OCI-LY1 (cell line): ENCODE measurements at regions not wholly inside any gene's neighbourhood (a gene's known extent, or its start where the extent isn't known, plus 50 kb on each side); places are given as distances from the start of the nearest gene placed in this dataset.

Source experiments
- H2AFZ ChIP-seq: fragments of 200-600 bp; sonication (generic), shearing (Covaris generic); 2 replicates; pipeline ENCODE4 v1.6.0; 2014; ENCODE audit warnings: antibody characterized with exemption, mild to moderate bottlenecking, low read length
- H3F3A ChIP-seq: fragments of 200-600 bp; sonication (generic), shearing (Covaris generic); 2 replicates; pipeline ENCODE4 v1.6.0; 2014; ENCODE audit warnings: mild to moderate bottlenecking, antibody characterized with exemption, low read length, moderate library complexity; ENCODE audit not compliant: insufficient read depth
- H3K27ac ChIP-seq: fragments of 200-600 bp; sonication (generic); 2 replicates; pipeline ENCODE4 v1.5.1; 2014; ENCODE audit warnings: low read length, mixed run types, mild to moderate bottlenecking, low read depth; ENCODE audit not compliant: poor library complexity, severe bottlenecking
- H3K27me3 ChIP-seq: fragments of 200-600 bp; sonication (generic); 2 replicates; pipeline ENCODE4 v1.6.0; 2014; ENCODE audit warnings: antibody characterized with exemption, mild to moderate bottlenecking, low read length, moderate library complexity; ENCODE audit not compliant: insufficient read depth
- H3K36me3 ChIP-seq: fragments of 200-600 bp; sonication (generic); 2 replicates; pipeline ENCODE4 v1.6.1; 2014; ENCODE audit warnings: mild to moderate bottlenecking, antibody characterized with exemption, low read length, moderate library complexity, mixed read lengths; ENCODE audit not compliant: insufficient read depth
- H3K4me1 ChIP-seq: fragments of 200-600 bp; sonication (generic); 2 replicates; pipeline ENCODE4 v1.5.1; 2014; ENCODE audit warnings: mild to moderate bottlenecking, low read length, moderate library complexity; ENCODE audit not compliant: insufficient read depth, severe bottlenecking
- H3K4me2 ChIP-seq: fragments of 200-600 bp; sonication (generic), shearing (Covaris generic); 2 replicates; pipeline ENCODE4 v1.6.1; 2014; ENCODE audit warnings: low read length
- H3K4me3 ChIP-seq: fragments of 200-600 bp; sonication (generic); 2 replicates; pipeline ENCODE4 v1.5.1; 2014; ENCODE audit warnings: low read length, low read depth, mild to moderate bottlenecking, mixed read lengths; ENCODE audit not compliant: poor library complexity, severe bottlenecking
- H3K79me2 ChIP-seq: fragments of 200-600 bp; shearing (Covaris generic); 2 replicates; pipeline ENCODE4 v1.6.1; 2016; ENCODE audit warnings: mixed run types, low read length, mixed read lengths; ENCODE audit not compliant: insufficient read depth
- H3K9ac ChIP-seq: fragments of 200-600 bp; sonication (generic), shearing (Covaris generic); 2 replicates; pipeline ENCODE4 v1.6.1; 2014; ENCODE audit warnings: mild to moderate bottlenecking, low read length, mixed read lengths
- H3K9me2 ChIP-seq: fragments of 200-600 bp; sonication (generic), shearing (Covaris generic); 2 replicates; pipeline ENCODE4 v1.6.1; 2014; ENCODE audit warnings: low read depth, mild to moderate bottlenecking, low read length, mixed read lengths
- H3K9me3 ChIP-seq: fragments of 200-600 bp; shearing (Covaris generic); 2 replicates; pipeline ENCODE4 v1.6.1; 2014; ENCODE audit warnings: low read length, mixed read lengths
- H4K20me1 ChIP-seq: fragments of 200-600 bp; sonication (generic), shearing (Covaris generic); 2 replicates; pipeline ENCODE4 v1.6.0; 2016; ENCODE audit warnings: mild to moderate bottlenecking, low read length; ENCODE audit not compliant: insufficient read depth
- CTCF ChIP-seq: fragments of 200-600 bp; sonication (generic), shearing (Covaris generic); IDR thresholded peaks from 2 replicates; pipeline ENCODE4 v1.5.1; 2017; ENCODE audit warnings: mild to moderate bottlenecking, antibody characterized with exemption, low read length, moderate library complexity, mixed read lengths
- EZH2 ChIP-seq: fragments of 200-600 bp; sonication (generic), shearing (Covaris generic); IDR thresholded peaks from 2 replicates; pipeline ENCODE4 v1.8.0; 2017; ENCODE audit warnings: borderline replicate concordance, mixed run types, mild to moderate bottlenecking, antibody characterized with exemption, low read length, moderate library complexity, mixed read lengths

GRCh38 chrX:40494005-40494404 lies 86.8 kb upstream of the ATP6AP2 start:
- no peaks in the 10 kb centered on the region for H3K4me1 ChIP-seq
- H4K20me1 ChIP-seq: no peaks in the 10 kb centered on the region
- H3K36me3 ChIP-seq: no peaks in the 10 kb centered on the region
- no peak overlapping the region for H3K9ac ChIP-seq
- TF ChIP-seq CTCF (no peak), EZH2 (no peak)
- no peaks in the 10 kb centered on the region for H3K9me2 ChIP-seq
- H3F3A ChIP-seq: no peaks in the 10 kb centered on the region
- H3K27ac ChIP-seq: no peak overlapping the region
- no peaks in the 10 kb centered on the region for H3K79me2 ChIP-seq
- H3K4me2 ChIP-seq: no peak overlapping the region
- no peak overlapping the region for H3K4me3 ChIP-seq
- H3K9me3 ChIP-seq: no peaks in the 10 kb centered on the region
- no peak overlapping the region for H2AFZ ChIP-seq
- no peaks in the 10 kb centered on the region; the same call in 1 of the 2 replicates for H3K27me3 ChIP-seq

- Histone ChIP-seq H3K27ac (no peak overlapping the region), H3K27me3 (no peaks in the 10 kb centered on the region), H2AFZ (no peak overlapping the region), H3K9me2 (no peaks in the 10 kb centered on the region), H3F3A (no peaks in the 10 kb centered on the region), H3K36me3 (no peaks in the 10 kb centered on the region), H3K4me3 (no peak overlapping the region), H3K4me1 (no peaks in the 10 kb centered on the region), H3K9me3 (no peaks in the 10 kb centered on the region), H4K20me1 (no peaks in the 10 kb centered on the region), H3K79me2 (no peaks in the 10 kb centered on the region), H3K9ac (no peak overlapping the region), H3K4me2 (no peak overlapping the region)
- TF ChIP-seq CTCF (no peak), EZH2 (no peak)
These were observed 92.5 kb upstream of the ATP6AP2 start for GRCh38 chrX:40488296-40488695.

GRCh38 chrX:40485973-40486372 lies 94.8 kb upstream of the ATP6AP2 start:
- Histone ChIP-seq H3K4me1 (no peaks in the 10 kb centered on the region), H4K20me1 (no peaks in the 10 kb centered on the region), H3K36me3 (no peaks in the 10 kb centered on the region), H3K79me2 (no peaks in the 10 kb centered on the region), H3K27me3 (no peaks in the 10 kb centered on the region), H2AFZ (no peak overlapping the region), H3K4me2 (no peak overlapping the region), H3F3A (no peaks in the 10 kb centered on the region), H3K9me2 (no peaks in the 10 kb centered on the region), H3K4me3 (no peak overlapping the region), H3K9me3 (no peaks in the 10 kb centered on the region), H3K9ac (no peak overlapping the region), H3K27ac (no peak overlapping the region)
- no peak for TF ChIP-seq EZH2
- no peak for TF ChIP-seq CTCF
